Endothelial cell (in vitro differentiated cells): ENCODE measurements at regions not wholly inside any gene's neighbourhood (a gene's known extent, or its start where the extent isn't known, plus 50 kb on each side); places are given as distances from the start of the nearest gene placed in this dataset.

Experiments
- DNase-seq: peaks from one replicate; pipeline ENCODE4 v3.0.0; 2021; ENCODE audit warnings: low spot score
- H3K27ac Mint-ChIP-seq: one replicate; pipeline ENCODE4 v1.8.0; 2021; ENCODE audit warnings: mixed read lengths, inconsistent platforms; ENCODE audit not compliant: unreplicated experiment
- H3K27me3 Mint-ChIP-seq: one replicate; pipeline ENCODE4 v1.8.0; 2021; ENCODE audit warnings: mild to moderate bottlenecking, moderate library complexity, mixed read lengths, inconsistent platforms; ENCODE audit not compliant: unreplicated experiment
- H3K36me3 Mint-ChIP-seq: one replicate; pipeline ENCODE4 v1.8.0; 2021; ENCODE audit warnings: mild to moderate bottlenecking, low read depth, mixed read lengths, inconsistent platforms; ENCODE audit not compliant: unreplicated experiment
- H3K4me1 Mint-ChIP-seq: one replicate; pipeline ENCODE4 v1.8.0; 2021; ENCODE audit warnings: mild to moderate bottlenecking, mixed read lengths, inconsistent platforms; ENCODE audit not compliant: unreplicated experiment
- H3K4me3 Mint-ChIP-seq: one replicate; pipeline ENCODE4 v1.8.0; 2021; ENCODE audit warnings: mild to moderate bottlenecking, mixed read lengths, inconsistent platforms; ENCODE audit not compliant: unreplicated experiment
- H3K9me3 Mint-ChIP-seq: one replicate; pipeline ENCODE4 v1.8.0; 2021; ENCODE audit warnings: mixed read lengths, inconsistent platforms; ENCODE audit not compliant: unreplicated experiment
- CTCF ChIP-seq: fragments of 200-600 bp; sonication (generic); IDR thresholded peaks from one replicate; pipeline ENCODE4 v1.5.0; 2021; ENCODE audit warnings: antibody characterized with exemption; ENCODE audit not compliant: unreplicated experiment

GRCh38 chr12:127620735-127621355 lies 646.1 kb upstream of the TMEM132C start:
- peaks cover 9% of the 10 kb centered on the region for H3K36me3 Mint-ChIP-seq
- H3K9me3 Mint-ChIP-seq, result peaks cover 19% of the 10 kb centered on the region
- H3K27ac Mint-ChIP-seq, result no peak overlapping the region
- no peaks in the 10 kb centered on the region for H3K4me1 Mint-ChIP-seq
- no peak for TF ChIP-seq CTCF
- DNase-seq, result no peak
- H3K4me3 Mint-ChIP-seq, result no peak overlapping the region
- H3K27me3 Mint-ChIP-seq, result peaks cover 5% of the 10 kb centered on the region

GRCh38 chr12:127621366-127621765 lies 645.6 kb upstream of the TMEM132C start:
- peaks cover 9% of the 10 kb centered on the region for H3K36me3 Mint-ChIP-seq
- no peaks in the 10 kb centered on the region for H3K4me1 Mint-ChIP-seq
- peaks cover 19% of the 10 kb centered on the region for H3K9me3 Mint-ChIP-seq
- no peak for DNase-seq
- H3K27ac Mint-ChIP-seq, result no peak overlapping the region
- no peak overlapping the region for H3K4me3 Mint-ChIP-seq
- no peak for TF ChIP-seq CTCF
- H3K27me3 Mint-ChIP-seq, result peaks cover 5% of the 10 kb centered on the region

DNA sequence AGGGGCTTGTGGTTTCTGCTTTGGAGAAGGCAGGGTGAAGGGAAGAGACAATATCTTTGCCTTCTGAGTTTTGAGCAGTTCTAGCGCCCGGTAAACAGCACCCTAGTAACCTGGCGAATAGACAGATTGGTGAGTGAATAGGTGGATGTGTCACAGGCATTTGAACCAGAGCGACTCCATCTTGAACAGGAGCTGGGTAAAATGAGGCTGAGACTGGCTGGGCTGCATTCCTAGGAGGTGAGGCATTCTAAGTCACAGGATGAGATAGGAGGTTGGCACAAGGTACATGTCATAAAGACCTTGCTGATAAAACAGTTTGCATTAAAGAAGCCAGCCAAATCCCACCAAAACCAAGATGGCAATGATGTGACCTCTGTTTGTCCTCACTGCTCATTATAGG lies 643.6 kb upstream of the TMEM132C start:
- no peak for TF ChIP-seq CTCF
- DNase-seq, result no peak
- Mint-ChIP-seq H3K4me3 (no peak overlapping the region), H3K9me3 (peaks cover 27% of the 10 kb centered on the region), H3K27ac (no peak overlapping the region), H3K36me3 (peaks cover 4% of the 10 kb centered on the region), H3K27me3 (peaks cover 3% of the 10 kb centered on the region), H3K4me1 (no peaks in the 10 kb centered on the region)

GRCh38 chr12:127625176-127625771 lies 641.7 kb upstream of the TMEM132C start:
- no peak for TF ChIP-seq CTCF
- Mint-ChIP-seq H3K36me3 (peaks cover 4% of the 10 kb centered on the region), H3K4me1 (no peaks in the 10 kb centered on the region), H3K9me3 (peaks cover 27% of the 10 kb centered on the region), H3K27ac (no peak overlapping the region), H3K4me3 (no peak overlapping the region), H3K27me3 (peaks cover 4% of the 10 kb centered on the region)
- no peak for DNase-seq

DNA sequence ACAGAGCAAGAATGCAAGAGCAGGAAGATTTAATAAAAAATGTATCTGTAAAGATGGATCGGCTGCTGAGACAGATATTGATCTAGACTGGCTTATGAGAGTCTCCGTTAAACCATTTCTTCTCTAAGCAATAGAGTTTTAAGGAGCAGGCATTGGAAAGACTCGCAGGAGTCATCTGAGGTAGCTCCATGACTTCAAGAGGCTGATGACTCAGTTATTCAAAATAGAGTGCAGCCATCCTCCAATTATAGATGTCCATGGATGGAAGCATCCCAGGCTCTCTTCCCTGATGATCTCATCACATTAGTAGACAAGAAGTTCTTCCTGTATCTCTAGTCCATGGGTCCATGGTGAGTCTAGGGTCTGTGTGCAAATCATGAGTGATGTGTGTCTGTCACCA lies 638.3 kb upstream of the TMEM132C start:
- H3K4me1 Mint-ChIP-seq, result no peaks in the 10 kb centered on the region
- H3K27me3 Mint-ChIP-seq, result peaks cover 1% of the 10 kb centered on the region
- no peak overlapping the region for H3K27ac Mint-ChIP-seq
- DNase-seq, result no peak
- no peak overlapping the region for H3K4me3 Mint-ChIP-seq
- peaks cover 23% of the 10 kb centered on the region for H3K9me3 Mint-ChIP-seq
- TF ChIP-seq CTCF, result no peak
- H3K36me3 Mint-ChIP-seq, result no peaks in the 10 kb centered on the region
